ENCODE measurements at regions not wholly inside any gene's neighbourhood (a gene's known extent, or its start where the extent isn't known, plus 50 kb on each side); places are given as distances from the start of the nearest gene placed in this dataset.

- TF ChIP-seq CTCF (conservative IDR thresholded peaks at IDR 0.05; ENCODE audit: low read length) (no peak), EZH2phosphoT487 (IDR thresholded peaks at IDR 0.05; ENCODE audit: borderline replicate concordance, low read depth, low read length) (no peak)
These were observed 503.9 kb upstream of the USP24 start for GRCh38 chr1:55718758-55719671.
